ENCODE measurements at regions not wholly inside any gene's neighbourhood (a gene's known extent, or its start where the extent isn't known, plus 50 kb on each side); places are given as distances from the start of the nearest gene placed in this dataset.

- TF ChIP-seq ZNF211 (tag by site-specific recombination; IDR thresholded peaks at IDR 0.05; ENCODE audit: low read depth): no peak
- TF ChIP-seq CTCF (tag by site-specific recombination; IDR thresholded peaks at IDR 0.05): no peak
- no peak for TF ChIP-seq ZNF248 (tag by site-specific recombination; IDR thresholded peaks at IDR 0.05)
- no peak for TF ChIP-seq ZNF600 (tag by site-specific recombination; IDR thresholded peaks at IDR 0.05)
- TF ChIP-seq ZNF621 (tag by site-specific recombination; IDR thresholded peaks at IDR 0.05): no peak
- no peak for TF ChIP-seq ZEB2 (tag by site-specific recombination; IDR thresholded peaks at IDR 0.05)
- no peak for TF ChIP-seq ZNF24 (tag by site-specific recombination; IDR thresholded peaks at IDR 0.05)
- TF ChIP-seq KLF10 (tag by site-specific recombination; IDR thresholded peaks at IDR 0.05): no peak
Measured at GRCh38 chr14:51334566-51334965, 94.5 kb downstream of the TMX1 start.
